ENCODE measurements at regions not wholly inside any gene's neighbourhood (a gene's known extent, or its start where the extent isn't known, plus 50 kb on each side); places are given as distances from the start of the nearest gene placed in this dataset.
A peak's percentile ranks its signal among the peaks of the same experiment; 100 is the strongest.

- no peak overlapping the region for H2AFZ ChIP-seq (ENCODE audit: low read length)
- DNase-seq = no peak
- no peaks in the 10 kb centered on the region for H3K27me3 ChIP-seq (replicated peaks; ENCODE audit: insufficient read depth, low read length)
Measured at GRCh38 chr18:2083691-2084090, 487.6 kb downstream of the METTL4 start.

GRCh38 chr18:2086439-2086838 is 484.9 kb downstream of the METTL4 start:
- H3K9me2 ChIP-seq (replicated peaks; ENCODE audit: insufficient read depth, low read length) = no peaks in the 10 kb centered on the region

More at GRCh38 chr18:2083691-2084090, 487.6 kb downstream of the METTL4 start:
- no peak overlapping the region for H3K9ac ChIP-seq (ENCODE audit: low read length)
- TF ChIP-seq CTCF (IDR thresholded peaks at IDR 0.05; ENCODE audit: low read length) (peak; percentile 44), EZH2 (optimal IDR thresholded peaks at IDR 0.05; ENCODE audit: low read depth, low read length) (no peak)
- no peaks in the 10 kb centered on the region for H3K4me1 ChIP-seq (ENCODE audit: low read length)
- H3K9me3 ChIP-seq (replicated peaks; ENCODE audit: insufficient read depth, low read length) = no peaks in the 10 kb centered on the region
- H3K4me2 ChIP-seq (ENCODE audit: low read depth, low read length) = no peak overlapping the region
- no peaks in the 10 kb centered on the region for H3K9me2 ChIP-seq (replicated peaks; ENCODE audit: insufficient read depth, low read length)
- H4K20me1 ChIP-seq (ENCODE audit: insufficient read depth, low read length) = no peaks in the 10 kb centered on the region
- H3K27ac ChIP-seq (ENCODE audit: low read length) = no peak overlapping the region
- no peak overlapping the region for H3K4me3 ChIP-seq (ENCODE audit: low read length)
- no peaks in the 10 kb centered on the region for H3K36me3 ChIP-seq (replicated peaks; ENCODE audit: insufficient read depth, low read length)
- no peaks in the 10 kb centered on the region for H3K79me2 ChIP-seq (ENCODE audit: low read length)
- H3F3A ChIP-seq (ENCODE audit: insufficient read depth, low read length) = no peaks in the 10 kb centered on the region

GRCh38 chr18:2087877-2088673 is 483.2 kb downstream of the METTL4 start:
- H3K4me3 ChIP-seq (ENCODE audit: low read length) = no peak overlapping the region
- H3K27me3 ChIP-seq (replicated peaks; ENCODE audit: insufficient read depth, low read length) = no peaks in the 10 kb centered on the region
- no peak overlapping the region for H3K27ac ChIP-seq (ENCODE audit: low read length)
- no peaks in the 10 kb centered on the region for H3F3A ChIP-seq (ENCODE audit: insufficient read depth, low read length)
- no peak overlapping the region for H3K9ac ChIP-seq (ENCODE audit: low read length)
- H3K9me2 ChIP-seq (replicated peaks; ENCODE audit: insufficient read depth, low read length) = no peaks in the 10 kb centered on the region
- no peaks in the 10 kb centered on the region for H4K20me1 ChIP-seq (ENCODE audit: insufficient read depth, low read length)
- H3K9me3 ChIP-seq (replicated peaks; ENCODE audit: insufficient read depth, low read length) = no peaks in the 10 kb centered on the region
- H3K4me2 ChIP-seq (ENCODE audit: low read depth, low read length) = no peak overlapping the region
- H3K4me1 ChIP-seq (ENCODE audit: low read length) = no peaks in the 10 kb centered on the region
- no peak overlapping the region for H2AFZ ChIP-seq (ENCODE audit: low read length)
- TF ChIP-seq CTCF (IDR thresholded peaks at IDR 0.05; ENCODE audit: low read length) (no peak), EZH2phosphoT487 (IDR thresholded peaks at IDR 0.05; ENCODE audit: low read length) (no peak), EZH2 (optimal IDR thresholded peaks at IDR 0.05; ENCODE audit: low read depth, low read length) (no peak)
- no peak for DNase-seq
- H3K79me2 ChIP-seq (ENCODE audit: low read length) = no peaks in the 10 kb centered on the region
- H3K36me3 ChIP-seq (replicated peaks; ENCODE audit: insufficient read depth, low read length) = no peaks in the 10 kb centered on the region

More at GRCh38 chr18:2086439-2086838, 484.9 kb downstream of the METTL4 start:
- no peak overlapping the region for H2AFZ ChIP-seq (ENCODE audit: low read length)
- no peaks in the 10 kb centered on the region for H3K27me3 ChIP-seq (replicated peaks; ENCODE audit: insufficient read depth, low read length)
- no peak overlapping the region for H3K27ac ChIP-seq (ENCODE audit: low read length)
- no peaks in the 10 kb centered on the region for H3K36me3 ChIP-seq (replicated peaks; ENCODE audit: insufficient read depth, low read length)
- H3F3A ChIP-seq (ENCODE audit: insufficient read depth, low read length) = no peaks in the 10 kb centered on the region
- no peak overlapping the region for H3K9ac ChIP-seq (ENCODE audit: low read length)
- TF ChIP-seq CTCF (IDR thresholded peaks at IDR 0.05; ENCODE audit: low read length) = no peak
- no peak for TF ChIP-seq EZH2 (optimal IDR thresholded peaks at IDR 0.05; ENCODE audit: low read depth, low read length)
- TF ChIP-seq EZH2phosphoT487 (IDR thresholded peaks at IDR 0.05; ENCODE audit: low read length) = no peak
- no peak overlapping the region for H3K4me2 ChIP-seq (ENCODE audit: low read depth, low read length)
- H4K20me1 ChIP-seq (ENCODE audit: insufficient read depth, low read length) = no peaks in the 10 kb centered on the region
- no peaks in the 10 kb centered on the region for H3K9me3 ChIP-seq (replicated peaks; ENCODE audit: insufficient read depth, low read length)
- H3K4me1 ChIP-seq (ENCODE audit: low read length) = no peaks in the 10 kb centered on the region
- DNase-seq = no peak
- H3K4me3 ChIP-seq (ENCODE audit: low read length) = no peak overlapping the region
- no peaks in the 10 kb centered on the region for H3K79me2 ChIP-seq (ENCODE audit: low read length)
